ENCODE measurements at regions not wholly inside any gene's neighbourhood (a gene's known extent, or its start where the extent isn't known, plus 50 kb on each side); places are given as distances from the start of the nearest gene placed in this dataset.

DNA sequence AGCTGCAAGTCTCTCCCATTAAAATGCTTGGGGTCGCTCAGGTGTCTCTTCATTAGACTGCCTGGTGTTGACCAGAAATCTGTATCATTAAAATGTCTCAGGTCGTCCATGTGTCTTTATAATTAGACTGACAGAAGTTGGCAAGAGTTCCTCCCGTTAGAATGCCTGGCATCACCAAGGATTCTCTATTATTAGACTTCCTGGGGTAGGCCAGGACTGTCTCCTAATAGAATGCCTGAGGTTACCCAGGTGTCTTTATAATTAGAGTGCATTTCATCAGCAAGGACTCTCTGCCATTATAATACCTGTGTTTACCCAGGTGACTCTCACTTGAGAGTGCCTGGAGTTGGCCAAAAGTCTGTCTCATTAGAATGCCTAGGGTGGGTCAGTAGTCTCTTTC is 1537.2 kb downstream of the UQCRFS1 start:
- H3K9me3 ChIP-seq (ENCODE audit: low read depth, low read length): no peaks in the 10 kb centered on the region

DNA sequence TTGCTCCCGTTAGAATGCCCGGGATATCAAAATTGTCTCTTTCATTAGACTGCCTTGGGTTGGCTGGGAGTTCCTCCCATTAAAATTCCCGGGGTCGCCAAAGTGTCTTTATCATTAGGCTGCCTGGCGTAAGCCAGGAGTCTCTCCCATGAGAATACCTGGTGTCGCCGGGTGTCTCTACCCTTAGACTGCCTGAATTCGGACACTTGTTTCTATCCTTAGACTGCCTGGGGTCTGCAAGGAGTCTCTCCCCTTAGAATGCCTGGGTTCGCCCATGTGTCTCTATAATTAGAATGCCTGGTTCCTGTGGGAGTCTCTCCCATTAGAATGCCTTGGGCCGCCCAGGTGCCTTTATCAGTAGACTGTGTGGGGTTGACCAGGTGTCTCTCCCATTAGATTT is 1538.2 kb downstream of the UQCRFS1 start:
- Histone ChIP-seq H3K9me3 (ENCODE audit: low read depth, low read length) (no peaks in the 10 kb centered on the region), H3K27me3 (ENCODE audit: insufficient read depth, low read length) (no peaks in the 10 kb centered on the region), H3K4me3 (ENCODE audit: low read length) (no peak overlapping the region), H3K4me1 (ENCODE audit: insufficient read depth, low read length) (no peaks in the 10 kb centered on the region)

More for the DNA sequence above, 1537.2 kb downstream of the UQCRFS1 start:
- Histone ChIP-seq H3K4me1 (ENCODE audit: insufficient read depth, low read length) (no peaks in the 10 kb centered on the region), H3K27me3 (ENCODE audit: insufficient read depth, low read length) (no peaks in the 10 kb centered on the region), H3K4me3 (ENCODE audit: low read length) (no peak overlapping the region)

DNA sequence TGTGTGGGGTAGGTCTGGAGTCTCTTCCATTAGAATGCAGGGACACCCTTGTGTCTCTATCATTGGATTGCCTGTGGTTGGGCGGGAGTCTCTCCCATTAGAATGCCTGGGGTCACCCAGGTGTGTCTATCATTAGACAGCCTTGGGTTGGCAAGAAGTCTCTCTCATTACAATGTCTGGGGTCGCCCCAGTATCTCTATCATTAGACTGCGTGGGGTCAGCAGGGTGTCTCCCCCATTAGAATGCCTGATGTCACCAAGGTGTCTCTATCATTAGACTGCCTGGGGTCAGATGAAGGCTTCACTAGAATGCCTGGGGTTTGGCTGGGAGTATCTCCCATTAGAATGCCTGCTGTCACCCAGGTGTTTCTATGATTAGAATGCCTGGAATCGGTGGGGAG is 1539.0 kb downstream of the UQCRFS1 start:
- H3K9me3 ChIP-seq (ENCODE audit: low read depth, low read length): peaks cover under 1% of the 10 kb centered on the region
- no peaks in the 10 kb centered on the region for H3K4me1 ChIP-seq (ENCODE audit: insufficient read depth, low read length)
- no peak overlapping the region for H3K4me3 ChIP-seq (ENCODE audit: low read length)
- no peaks in the 10 kb centered on the region for H3K27me3 ChIP-seq (ENCODE audit: insufficient read depth, low read length)

DNA sequence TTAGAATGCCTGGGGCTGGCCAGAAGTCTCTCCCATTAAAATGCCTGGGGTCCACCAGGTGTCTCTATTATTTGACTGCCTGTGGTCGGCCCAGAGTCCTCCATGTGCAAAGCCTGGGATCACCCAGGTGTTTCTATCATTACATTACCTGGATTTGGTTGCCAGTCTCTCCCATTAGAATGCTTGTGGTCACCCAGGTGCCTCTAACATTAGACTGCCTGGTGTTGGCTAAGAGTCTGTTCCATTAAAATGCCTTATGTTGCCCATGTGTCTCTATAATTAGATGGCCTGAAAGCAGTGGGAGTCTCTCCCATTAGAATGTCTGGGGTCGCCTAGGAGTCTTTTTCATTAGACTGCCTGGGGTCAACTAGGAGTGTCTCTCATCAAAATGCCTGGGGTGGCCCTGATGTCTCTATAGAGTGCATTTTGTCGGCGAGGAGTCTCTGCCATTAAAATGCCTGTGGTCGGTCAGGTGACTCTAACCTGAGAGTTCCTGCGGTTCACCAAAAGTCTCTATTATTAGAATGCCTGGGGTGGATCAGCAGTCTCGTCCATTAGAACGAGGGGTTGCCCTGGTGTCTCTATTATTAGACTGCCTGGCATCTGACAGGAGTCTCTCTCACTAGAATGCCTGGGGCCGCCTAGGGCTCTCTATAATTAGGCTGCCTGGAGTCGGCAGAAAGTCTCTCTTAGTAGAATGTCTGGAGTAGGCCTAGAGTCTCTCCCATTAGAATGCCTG is 1540.5 kb downstream of the UQCRFS1 start:
- H3K27me3 ChIP-seq (ENCODE audit: insufficient read depth, low read length): no peaks in the 10 kb centered on the region
- H3K4me1 ChIP-seq (ENCODE audit: insufficient read depth, low read length): no peaks in the 10 kb centered on the region
- H3K4me3 ChIP-seq (ENCODE audit: low read length): no peak overlapping the region
- peaks cover 13% of the 10 kb centered on the region for H3K9me3 ChIP-seq (ENCODE audit: low read depth, low read length)

DNA sequence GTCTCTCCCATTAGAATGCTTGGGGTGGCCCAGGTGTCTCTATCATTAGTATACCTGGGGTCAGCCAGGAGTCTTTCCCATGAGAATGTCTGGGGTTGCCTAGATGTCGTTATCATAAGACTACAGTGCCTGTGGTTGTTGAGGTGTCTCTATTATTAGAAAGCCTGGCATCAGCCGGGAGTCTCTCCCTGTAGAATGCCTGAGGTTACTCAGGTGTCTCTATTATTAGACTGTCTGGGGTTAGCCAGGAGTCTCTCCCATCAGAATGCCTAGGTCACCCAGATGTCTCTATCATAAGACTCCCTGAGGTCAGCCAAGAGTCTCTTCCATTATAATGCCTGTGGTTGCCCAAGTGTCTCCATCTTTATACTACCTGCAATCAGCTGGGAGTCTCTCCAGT is 1541.1 kb downstream of the UQCRFS1 start:
- Histone ChIP-seq H3K4me3 (ENCODE audit: low read length) (no peak overlapping the region), H3K4me1 (ENCODE audit: insufficient read depth, low read length) (no peaks in the 10 kb centered on the region), H3K9me3 (ENCODE audit: low read depth, low read length) (peaks cover 13% of the 10 kb centered on the region), H3K27me3 (ENCODE audit: insufficient read depth, low read length) (no peaks in the 10 kb centered on the region)

DNA sequence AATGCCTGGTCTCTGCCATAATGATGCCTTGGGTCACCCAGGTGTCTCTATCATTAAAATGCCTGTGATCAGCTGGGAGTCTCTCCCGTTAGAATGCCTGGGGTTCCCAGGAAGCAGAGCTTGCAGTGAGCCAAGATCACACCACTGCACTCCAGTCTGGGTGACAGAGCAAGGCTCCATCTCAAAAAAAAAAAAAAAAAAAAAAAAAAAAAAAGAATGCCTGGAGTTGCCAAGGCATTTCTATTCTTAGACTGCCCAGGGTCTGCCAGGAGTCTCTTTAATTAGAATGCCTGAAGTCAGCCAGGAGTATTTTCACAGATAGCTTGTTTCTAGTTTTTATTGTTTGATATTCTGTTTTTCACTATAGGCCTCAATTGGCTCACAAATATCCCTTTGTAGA is 1552.5 kb downstream of the UQCRFS1 start:
- H3K9me3 ChIP-seq (ENCODE audit: low read depth, low read length): peaks cover 19% of the 10 kb centered on the region
- H3K27me3 ChIP-seq (ENCODE audit: insufficient read depth, low read length): no peaks in the 10 kb centered on the region
- H3K4me1 ChIP-seq (ENCODE audit: insufficient read depth, low read length): no peaks in the 10 kb centered on the region
- no peak overlapping the region for H3K4me3 ChIP-seq (ENCODE audit: low read length)

DNA sequence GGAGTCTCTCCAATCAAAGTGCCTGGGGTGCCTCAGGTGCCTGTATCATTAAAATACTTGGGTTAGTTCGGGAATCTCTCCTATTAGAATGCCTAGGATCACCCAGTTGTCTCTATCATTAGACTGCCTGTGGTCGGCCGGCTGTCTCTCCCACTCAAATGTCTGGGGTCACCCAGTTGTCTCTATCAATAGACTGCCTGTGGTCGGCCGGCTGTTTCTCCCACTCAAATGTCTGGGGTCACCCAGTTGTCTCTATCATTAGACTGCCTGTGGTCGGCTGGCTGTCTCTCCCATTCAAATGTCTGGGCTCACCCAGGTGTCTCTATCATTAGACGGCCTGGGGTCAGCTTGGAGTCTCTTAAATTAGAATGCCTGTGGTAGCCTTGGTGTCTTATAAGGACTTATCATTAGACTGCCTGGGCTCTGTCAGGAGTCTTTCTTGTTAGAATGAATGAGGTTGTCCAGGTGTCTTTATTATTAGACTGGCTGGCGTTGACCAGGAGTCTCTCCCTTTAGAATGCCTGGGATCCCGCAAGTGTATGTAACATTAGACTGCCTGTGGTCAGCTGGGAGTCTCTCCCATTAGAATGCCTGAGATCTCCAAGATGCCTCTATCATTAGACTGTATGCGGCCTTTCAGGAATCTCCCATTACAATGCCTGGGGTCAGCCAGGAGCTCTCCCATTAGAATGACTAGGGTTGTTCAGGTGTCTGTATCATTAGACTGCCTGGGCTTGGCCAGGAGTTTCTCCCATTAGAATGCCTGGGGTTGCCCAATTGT is 1555.5 kb downstream of the UQCRFS1 start:
- Histone ChIP-seq H3K4me1 (ENCODE audit: insufficient read depth, low read length) (no peaks in the 10 kb centered on the region), H3K9me3 (ENCODE audit: low read depth, low read length) (peaks cover 8% of the 10 kb centered on the region), H3K27me3 (ENCODE audit: insufficient read depth, low read length) (no peaks in the 10 kb centered on the region)

DNA sequence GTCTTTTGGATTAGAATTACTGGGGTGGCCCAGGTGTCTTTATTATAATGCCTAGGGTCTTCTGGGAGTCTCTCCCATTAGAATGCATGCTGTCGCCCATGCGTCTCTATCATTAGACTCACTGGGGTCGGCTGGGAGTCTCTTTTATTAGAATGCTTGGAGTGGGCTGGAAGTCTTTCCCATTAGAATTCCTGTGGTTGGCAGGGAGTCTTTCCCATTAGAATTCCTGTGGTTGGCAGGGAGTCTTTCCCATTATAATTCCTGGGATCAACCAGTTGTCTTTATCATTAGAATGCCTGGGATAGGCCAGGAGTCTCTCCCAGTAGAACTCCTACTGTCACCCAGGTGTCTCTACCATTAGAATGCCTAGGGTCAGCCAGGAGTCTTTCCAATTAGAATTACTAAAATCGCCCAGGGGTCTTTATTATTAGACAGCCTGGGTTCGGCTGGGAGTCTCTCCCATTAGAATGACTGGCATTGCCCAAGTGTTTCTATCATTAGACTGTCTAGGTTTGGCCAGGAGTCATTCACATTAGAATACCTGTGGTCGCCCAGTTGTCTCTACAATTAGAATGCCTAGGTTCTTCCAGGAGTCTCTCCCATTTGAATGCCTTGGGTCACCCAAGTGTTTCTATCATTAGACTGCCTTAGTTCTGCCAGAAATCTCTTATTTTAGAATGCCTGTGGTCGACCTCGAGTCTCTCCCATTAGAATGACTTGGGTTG is 1558.5 kb downstream of the UQCRFS1 start:
- H3K4me1 ChIP-seq (ENCODE audit: insufficient read depth, low read length): no peaks in the 10 kb centered on the region
- no peaks in the 10 kb centered on the region for H3K9me3 ChIP-seq (ENCODE audit: low read depth, low read length)
- no peaks in the 10 kb centered on the region for H3K27me3 ChIP-seq (ENCODE audit: insufficient read depth, low read length)
- no peak overlapping the region for H3K4me3 ChIP-seq (ENCODE audit: low read length)

More for the DNA sequence above, 1555.5 kb downstream of the UQCRFS1 start:
- no peak overlapping the region for H3K4me3 ChIP-seq (ENCODE audit: low read length)

DNA sequence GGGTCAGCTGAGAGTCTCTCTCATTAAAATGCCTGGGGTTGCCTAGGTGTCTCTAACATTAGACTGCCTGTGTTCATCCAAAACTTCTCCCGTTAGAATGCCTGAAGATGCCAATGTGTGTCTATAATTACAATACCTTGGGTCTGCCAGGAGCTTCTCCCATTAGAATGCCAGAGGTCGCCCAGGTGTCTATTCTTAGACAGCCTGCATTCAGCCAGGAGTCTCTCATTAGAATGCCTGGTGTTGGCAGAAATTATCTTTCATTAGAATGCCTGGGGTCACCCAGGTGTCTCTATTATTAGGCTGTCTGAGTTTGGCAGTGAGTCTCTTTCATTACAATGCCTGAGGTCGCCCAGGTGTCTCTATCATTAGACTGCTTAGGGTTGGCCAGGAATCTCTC is 1560.2 kb downstream of the UQCRFS1 start:
- H3K4me3 ChIP-seq (ENCODE audit: low read length): no peak overlapping the region
- H3K27me3 ChIP-seq (ENCODE audit: insufficient read depth, low read length): no peaks in the 10 kb centered on the region
- H3K4me1 ChIP-seq (ENCODE audit: insufficient read depth, low read length): no peaks in the 10 kb centered on the region
- H3K9me3 ChIP-seq (ENCODE audit: low read depth, low read length): no peaks in the 10 kb centered on the region

DNA sequence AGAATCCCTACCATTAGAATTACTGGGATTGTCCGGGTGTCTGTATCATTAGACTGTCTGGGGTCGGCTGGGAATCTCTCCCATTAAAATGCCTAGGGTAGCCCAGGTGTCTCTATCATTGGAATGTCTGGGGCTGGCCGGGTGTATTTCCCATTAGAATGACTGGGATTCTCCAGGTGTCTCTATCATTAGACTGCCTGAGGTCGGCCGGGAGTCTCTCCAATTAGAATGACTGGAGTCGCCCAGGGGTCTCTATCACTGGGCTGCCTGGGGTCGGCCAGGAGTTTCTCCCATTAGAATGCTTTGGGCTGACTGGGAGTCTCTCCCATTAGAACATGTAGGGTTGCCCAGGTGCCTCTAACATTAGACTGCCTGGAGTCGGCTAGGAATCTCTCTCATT is 1560.7 kb downstream of the UQCRFS1 start:
- Histone ChIP-seq H3K9me3 (ENCODE audit: low read depth, low read length) (no peaks in the 10 kb centered on the region), H3K4me1 (ENCODE audit: insufficient read depth, low read length) (no peaks in the 10 kb centered on the region), H3K4me3 (ENCODE audit: low read length) (no peak overlapping the region), H3K27me3 (ENCODE audit: insufficient read depth, low read length) (no peaks in the 10 kb centered on the region)

DNA sequence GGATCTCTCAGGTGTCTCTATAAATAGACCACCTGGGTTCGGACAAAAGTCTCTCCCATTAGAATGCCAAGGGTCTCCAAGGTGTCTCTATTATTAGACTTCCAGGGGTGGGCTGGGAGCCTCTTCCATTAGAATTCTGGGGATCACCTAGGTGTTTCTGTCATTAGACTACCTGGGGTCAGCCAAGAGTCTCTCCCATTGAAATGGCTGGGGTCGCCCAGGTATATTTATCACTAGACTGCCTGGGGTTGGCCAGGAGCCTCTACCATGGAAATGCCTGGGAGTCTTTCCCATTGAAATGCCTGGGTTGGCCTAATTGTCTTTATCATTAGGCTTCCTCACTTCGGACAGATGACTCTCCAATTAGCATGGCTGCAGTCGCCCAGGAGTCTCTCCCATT is 1565.5 kb downstream of the UQCRFS1 start:
- Histone ChIP-seq H3K27me3 (ENCODE audit: insufficient read depth, low read length) (no peaks in the 10 kb centered on the region), H3K4me1 (ENCODE audit: insufficient read depth, low read length) (no peaks in the 10 kb centered on the region), H3K4me3 (ENCODE audit: low read length) (no peak overlapping the region), H3K9me3 (ENCODE audit: low read depth, low read length) (no peaks in the 10 kb centered on the region)

DNA sequence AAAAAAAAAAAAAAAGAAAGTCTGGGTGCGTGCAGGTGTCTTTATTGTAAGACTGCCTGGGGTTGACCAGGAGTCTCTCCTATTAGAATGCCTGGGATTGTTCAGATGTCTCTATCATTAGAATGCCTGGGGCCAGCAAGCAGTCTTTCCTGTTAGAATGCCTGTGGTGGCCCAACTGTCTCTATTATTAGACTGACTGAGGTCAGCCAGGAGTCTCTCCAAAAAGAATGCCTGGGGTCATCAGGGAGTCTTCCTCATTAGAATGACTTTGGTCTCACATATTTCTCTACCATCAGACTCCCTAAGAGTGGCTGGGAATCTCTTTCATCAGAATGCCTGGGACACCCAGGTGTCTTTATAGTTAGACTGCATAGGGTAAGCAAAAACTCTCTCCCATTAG is 1577.5 kb downstream of the UQCRFS1 start:
- Histone ChIP-seq H3K9me3 (ENCODE audit: low read depth, low read length) (peaks cover 30% of the 10 kb centered on the region), H3K4me1 (ENCODE audit: insufficient read depth, low read length) (no peaks in the 10 kb centered on the region), H3K4me3 (ENCODE audit: low read length) (no peak overlapping the region), H3K27me3 (ENCODE audit: insufficient read depth, low read length) (no peaks in the 10 kb centered on the region)

DNA sequence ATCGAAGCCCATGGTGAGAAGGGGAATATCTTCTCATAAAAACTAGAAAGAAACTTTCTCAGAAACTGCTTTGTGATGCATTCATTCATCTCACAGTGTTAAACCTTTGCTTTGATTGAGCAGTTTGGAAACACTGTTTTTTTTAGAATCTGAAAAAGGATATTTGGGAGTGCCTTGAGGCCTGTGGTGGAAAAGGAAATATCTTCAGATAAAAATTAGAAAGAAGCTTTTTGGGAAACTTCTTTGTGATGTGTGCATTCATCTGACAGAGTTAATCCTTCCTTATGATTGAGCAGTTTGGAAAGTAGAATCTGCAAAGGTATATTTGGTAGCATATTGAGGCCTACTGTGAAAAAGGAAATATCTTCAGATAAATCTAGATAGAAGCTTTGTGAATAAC is 1594.9 kb downstream of the UQCRFS1 start:
- Histone ChIP-seq H3K27me3 (ENCODE audit: insufficient read depth, low read length) (no peaks in the 10 kb centered on the region), H3K9me3 (ENCODE audit: low read depth, low read length) (peaks cover 92% of the 10 kb centered on the region), H3K4me3 (ENCODE audit: low read length) (no peak overlapping the region), H3K4me1 (ENCODE audit: insufficient read depth, low read length) (no peaks in the 10 kb centered on the region)

DNA sequence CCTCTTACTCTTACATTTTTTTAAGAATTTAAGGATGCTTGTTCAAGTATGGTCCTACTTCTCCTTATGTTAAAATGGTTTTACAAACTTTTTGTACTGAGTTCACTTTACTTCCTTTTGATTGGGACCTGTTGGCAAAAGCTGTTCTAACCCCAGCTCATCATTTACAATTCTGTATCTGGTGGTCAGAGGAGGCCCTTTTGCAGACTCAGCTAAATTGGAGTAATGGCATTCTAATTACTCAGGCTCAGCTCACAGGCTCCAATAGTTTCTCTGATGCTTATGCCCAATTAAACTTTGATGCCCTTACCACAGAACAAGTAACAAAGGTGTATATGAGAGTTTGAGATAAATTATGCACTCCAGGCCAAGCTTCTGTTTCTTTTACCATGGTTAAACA is 1632.0 kb downstream of the UQCRFS1 start:
- H3K9me3 ChIP-seq (ENCODE audit: low read depth, low read length): peaks cover 43% of the 10 kb centered on the region
- no peaks in the 10 kb centered on the region for H3K27me3 ChIP-seq (ENCODE audit: insufficient read depth, low read length)
- no peak overlapping the region for H3K4me3 ChIP-seq (ENCODE audit: low read length)
- H3K4me1 ChIP-seq (ENCODE audit: insufficient read depth, low read length): no peaks in the 10 kb centered on the region

Measured in mononuclear cell (primary cell).